ENCODE measurements at regions not wholly inside any gene's neighbourhood (a gene's known extent, or its start where the extent isn't known, plus 50 kb on each side); places are given as distances from the start of the nearest gene placed in this dataset.

GRCh38 chr6:54013966-54014365, 97.3 kb upstream of the MLIP start:
- no peak for TF ChIP-seq CTCF (IDR thresholded peaks at IDR 0.05)
- TF ChIP-seq POLR2A (IDR thresholded peaks at IDR 0.05): no peak
- no peak for TF ChIP-seq POLR2AphosphoS5 (IDR thresholded peaks at IDR 0.05)
